Astrocyte (in vitro differentiated cells and primary cell): ENCODE measurements at regions not wholly inside any gene's neighbourhood (a gene's known extent, or its start where the extent isn't known, plus 50 kb on each side); places are given as distances from the start of the nearest gene placed in this dataset.

Source experiments
- DNase-seq: peaks from one replicate; pipeline ENCODE4 v3.0.0-alpha.2; 2010; ENCODE audit warnings: low read depth
- FAIRE-seq: peaks from 2 replicates; lab custom pipeline; 2011; peaks lifted over from hg19 to GRCh38; lab: Jason Lieb, UNC
- H2AFZ ChIP-seq: 2 replicates; pipeline ENCODE4 v1.6.0; 2012; ENCODE audit warnings: low read depth, low read length, inconsistent platforms
- H3K27ac ChIP-seq: 2 replicates; pipeline ENCODE4 v1.5.1; 2011; ENCODE audit warnings: low read depth, low read length, inconsistent platforms
- H3K27me3 ChIP-seq: 2 replicates; pipeline ENCODE4 v1.6.0; 2011; ENCODE audit warnings: low read length, inconsistent platforms; ENCODE audit not compliant: insufficient read depth
- H3K36me3 ChIP-seq: 2 replicates; pipeline ENCODE4 v1.5.1; 2011; ENCODE audit warnings: low read length, inconsistent platforms; ENCODE audit not compliant: insufficient read depth
- H3K4me1 ChIP-seq: 2 replicates; pipeline ENCODE4 v1.5.1; 2011; ENCODE audit warnings: low read length, inconsistent platforms; ENCODE audit not compliant: insufficient read depth
- H3K4me2 ChIP-seq: 2 replicates; pipeline ENCODE4 v1.6.0; 2012; ENCODE audit warnings: low read length, inconsistent platforms
- H3K4me3 ChIP-seq: 2 replicates; pipeline ENCODE4 v1.5.1; 2011; ENCODE audit warnings: low read depth, mild to moderate bottlenecking, low read length, inconsistent platforms; ENCODE audit not compliant: insufficient read depth
- H3K79me2 ChIP-seq: 2 replicates; pipeline ENCODE4 v1.6.0; 2012; ENCODE audit warnings: mild to moderate bottlenecking, low read length, inconsistent platforms; ENCODE audit not compliant: insufficient read depth
- H3K9ac ChIP-seq: 2 replicates; pipeline ENCODE4 v1.6.0; 2012; ENCODE audit warnings: mild to moderate bottlenecking, low read length, inconsistent platforms
- H3K9me3 ChIP-seq: 2 replicates; pipeline ENCODE4 v1.5.1; 2012; ENCODE audit warnings: low read depth, mild to moderate bottlenecking, low read length, inconsistent platforms; ENCODE audit not compliant: insufficient read depth
- H4K20me1 ChIP-seq: 2 replicates; pipeline ENCODE4 v1.6.0; 2012; ENCODE audit warnings: low read length, inconsistent platforms; ENCODE audit not compliant: insufficient read depth
- H3K27ac Mint-ChIP-seq: one replicate; pipeline ENCODE4 v1.8.0; 2021; ENCODE audit warnings: mild to moderate bottlenecking, mixed read lengths; ENCODE audit not compliant: unreplicated experiment
- H3K27me3 Mint-ChIP-seq: one replicate; pipeline ENCODE4 v1.8.0; 2021; ENCODE audit warnings: low read depth, mixed read lengths; ENCODE audit not compliant: unreplicated experiment
- H3K36me3 Mint-ChIP-seq: one replicate; pipeline ENCODE4 v1.8.0; 2021; ENCODE audit warnings: low read depth, mixed read lengths; ENCODE audit not compliant: unreplicated experiment
- H3K4me1 Mint-ChIP-seq: one replicate; pipeline ENCODE4 v1.8.0; 2021; ENCODE audit warnings: low read depth, mixed read lengths; ENCODE audit not compliant: unreplicated experiment
- H3K4me3 Mint-ChIP-seq: one replicate; pipeline ENCODE4 v1.8.0; 2021; ENCODE audit warnings: mild to moderate bottlenecking, moderate library complexity, mixed read lengths; ENCODE audit not compliant: unreplicated experiment
- H3K9me3 Mint-ChIP-seq: one replicate; pipeline ENCODE4 v1.8.0; 2021; ENCODE audit warnings: mild to moderate bottlenecking, mixed read lengths; ENCODE audit not compliant: unreplicated experiment
- EZH2 ChIP-seq: IDR thresholded peaks from 2 replicates; pipeline ENCODE4 v1.6.1; 2012; ENCODE audit warnings: mild to moderate bottlenecking, low read length, inconsistent platforms; ENCODE audit not compliant: insufficient read depth
- TF ChIP-seq, protein P1 (sequence below): IDR thresholded peaks from 2 replicates; pipeline ENCODE4 v1.5.1; 2011; ENCODE audit warnings: low read depth, mild to moderate bottlenecking, inconsistent platforms, low read length, moderate library complexity; ENCODE audit not compliant: insufficient read depth

DNA sequence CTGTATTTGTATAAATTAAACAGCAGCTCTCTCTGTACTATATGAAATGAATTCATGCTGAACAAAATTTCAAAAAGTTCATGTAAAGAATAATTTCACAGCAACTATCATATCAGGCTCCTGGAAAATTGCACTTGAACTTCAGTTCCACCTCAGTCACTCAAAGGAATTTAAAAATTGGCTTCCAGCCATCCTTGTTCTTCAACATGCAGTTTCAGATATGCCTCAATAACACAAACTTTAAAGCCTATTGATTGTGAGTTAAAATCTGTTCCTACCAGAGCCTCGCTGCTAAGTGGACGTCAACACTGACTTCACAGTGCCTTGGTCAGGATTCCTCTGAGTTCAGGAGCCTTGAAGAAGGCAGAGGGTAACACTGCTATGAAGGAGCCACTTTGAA lies 418.7 kb upstream of the WWC1 start:
- no peak overlapping the region for H3K4me3 ChIP-seq
- H3K27ac Mint-ChIP-seq, result no peak overlapping the region
- no peaks in the 10 kb centered on the region for H3K27me3 Mint-ChIP-seq
- H3K9me3 ChIP-seq, result no peaks in the 10 kb centered on the region
- peaks cover 9% of the 10 kb centered on the region for H3K36me3 Mint-ChIP-seq
- H3K9me3 Mint-ChIP-seq, result no peaks in the 10 kb centered on the region
- no peak overlapping the region for H3K4me2 ChIP-seq
- H3K36me3 ChIP-seq, result no peaks in the 10 kb centered on the region
- no peak overlapping the region for H3K4me3 Mint-ChIP-seq
- H2AFZ ChIP-seq, result no peak overlapping the region
- H3K4me1 ChIP-seq, result peaks cover 4% of the 10 kb centered on the region
- DNase-seq, result peak; percentile 18
- H3K27ac ChIP-seq, result no peak overlapping the region
- no peak overlapping the region for H3K9ac ChIP-seq
- no peaks in the 10 kb centered on the region for H3K79me2 ChIP-seq
- TF ChIP-seq, protein P1, sequence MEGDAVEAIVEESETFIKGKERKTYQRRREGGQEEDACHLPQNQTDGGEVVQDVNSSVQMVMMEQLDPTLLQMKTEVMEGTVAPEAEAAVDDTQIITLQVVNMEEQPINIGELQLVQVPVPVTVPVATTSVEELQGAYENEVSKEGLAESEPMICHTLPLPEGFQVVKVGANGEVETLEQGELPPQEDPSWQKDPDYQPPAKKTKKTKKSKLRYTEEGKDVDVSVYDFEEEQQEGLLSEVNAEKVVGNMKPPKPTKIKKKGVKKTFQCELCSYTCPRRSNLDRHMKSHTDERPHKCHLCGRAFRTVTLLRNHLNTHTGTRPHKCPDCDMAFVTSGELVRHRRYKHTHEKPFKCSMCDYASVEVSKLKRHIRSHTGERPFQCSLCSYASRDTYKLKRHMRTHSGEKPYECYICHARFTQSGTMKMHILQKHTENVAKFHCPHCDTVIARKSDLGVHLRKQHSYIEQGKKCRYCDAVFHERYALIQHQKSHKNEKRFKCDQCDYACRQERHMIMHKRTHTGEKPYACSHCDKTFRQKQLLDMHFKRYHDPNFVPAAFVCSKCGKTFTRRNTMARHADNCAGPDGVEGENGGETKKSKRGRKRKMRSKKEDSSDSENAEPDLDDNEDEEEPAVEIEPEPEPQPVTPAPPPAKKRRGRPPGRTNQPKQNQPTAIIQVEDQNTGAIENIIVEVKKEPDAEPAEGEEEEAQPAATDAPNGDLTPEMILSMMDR, result no peak
- TF ChIP-seq EZH2, result no peak
- no peaks in the 10 kb centered on the region for H3K27me3 ChIP-seq
- H4K20me1 ChIP-seq, result no peaks in the 10 kb centered on the region
- H3K4me1 Mint-ChIP-seq, result peaks cover 28% of the 10 kb centered on the region
- FAIRE-seq, result no peak

DNA sequence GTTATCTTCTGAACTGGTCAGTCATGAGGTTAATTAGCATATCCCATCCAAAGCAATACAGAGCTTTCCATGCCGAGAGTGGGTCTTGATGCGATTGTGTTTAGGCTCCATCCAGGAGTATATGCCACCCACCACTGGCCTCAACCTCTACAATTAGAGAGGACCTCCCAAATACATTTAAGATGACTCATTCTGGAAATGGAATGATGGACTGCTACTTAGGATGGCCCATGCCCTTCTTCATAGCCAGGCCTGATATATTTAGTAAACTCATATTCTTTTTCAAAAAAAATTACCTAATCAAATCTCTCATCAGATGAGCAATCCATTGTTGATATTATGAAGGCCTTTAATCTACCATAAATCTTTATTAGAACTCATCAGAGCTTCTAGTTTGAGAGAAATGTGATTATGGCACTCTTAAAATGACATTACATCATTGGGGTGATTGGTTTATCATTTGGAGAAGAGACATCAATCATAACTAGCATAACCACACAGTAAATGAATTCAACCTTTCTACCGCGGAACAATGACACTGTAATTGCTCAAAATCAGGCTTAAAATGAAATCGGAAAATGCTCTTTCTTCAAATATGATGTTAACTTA lies 414.2 kb upstream of the WWC1 start:
- Histone ChIP-seq H3K4me2 (no peak overlapping the region), H3K27ac (no peak overlapping the region), H3K4me3 (no peak overlapping the region), H3K36me3 (no peaks in the 10 kb centered on the region), H3K4me1 (no peaks in the 10 kb centered on the region), H3K9me3 (no peaks in the 10 kb centered on the region), H2AFZ (no peak overlapping the region), H3K79me2 (no peaks in the 10 kb centered on the region), H4K20me1 (no peaks in the 10 kb centered on the region), H3K9ac (no peak overlapping the region), H3K27me3 (no peaks in the 10 kb centered on the region)
- Mint-ChIP-seq H3K4me3 (no peak overlapping the region), H3K27ac (no peak overlapping the region), H3K36me3 (peaks cover 11% of the 10 kb centered on the region), H3K9me3 (peaks cover under 1% of the 10 kb centered on the region), H3K27me3 (no peaks in the 10 kb centered on the region), H3K4me1 (peaks cover 11% of the 10 kb centered on the region)
- no peak for TF ChIP-seq EZH2
- no peak for DNase-seq
- FAIRE-seq, result no peak

DNA sequence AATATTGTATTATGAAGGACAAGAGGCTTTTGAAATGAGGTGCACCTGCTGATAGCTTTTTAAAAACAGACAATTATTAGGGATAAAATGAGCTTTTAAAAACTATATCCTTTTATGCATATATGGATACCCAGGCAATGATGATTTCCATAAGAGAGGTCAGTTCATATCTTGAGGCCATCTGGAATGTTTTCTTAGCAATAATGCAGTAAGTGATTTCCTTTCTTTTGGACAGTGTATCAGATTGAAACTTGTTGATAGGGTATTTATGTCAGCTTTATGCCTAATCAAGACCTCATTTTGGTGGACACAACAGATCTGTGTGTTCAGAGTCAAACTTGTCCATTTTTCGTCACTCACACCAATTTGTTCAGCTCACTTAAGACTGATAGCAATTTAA lies 413.5 kb upstream of the WWC1 start:
- Mint-ChIP-seq H3K4me1 (peaks cover 5% of the 10 kb centered on the region), H3K27ac (no peak overlapping the region), H3K4me3 (no peak overlapping the region), H3K27me3 (no peaks in the 10 kb centered on the region), H3K9me3 (peaks cover 7% of the 10 kb centered on the region), H3K36me3 (peaks cover 18% of the 10 kb centered on the region)
- no peak for TF ChIP-seq EZH2
- TF ChIP-seq, protein P1, result no peak
- DNase-seq (no peak), FAIRE-seq (no peak)
- H3K4me3 ChIP-seq, result no peak overlapping the region
- no peak overlapping the region for H3K4me2 ChIP-seq
- H3K4me1 ChIP-seq, result no peaks in the 10 kb centered on the region
- no peaks in the 10 kb centered on the region for H4K20me1 ChIP-seq
- H3K27me3 ChIP-seq, result no peaks in the 10 kb centered on the region
- no peak overlapping the region for H3K9ac ChIP-seq
- no peaks in the 10 kb centered on the region for H3K36me3 ChIP-seq
- no peak overlapping the region for H3K27ac ChIP-seq
- no peaks in the 10 kb centered on the region for H3K9me3 ChIP-seq
- no peaks in the 10 kb centered on the region for H3K79me2 ChIP-seq
- H2AFZ ChIP-seq, result no peak overlapping the region
